CD4-positive, alpha-beta T cell treated with Interleukin-15 for 1 hour (primary cell): ENCODE measurements at regions not wholly inside any gene's neighbourhood (a gene's known extent, or its start where the extent isn't known, plus 50 kb on each side); places are given as distances from the start of the nearest gene placed in this dataset.
A peak's percentile ranks its signal among the peaks of the same experiment; 100 is the strongest.
"Not testable (repeated sequence)": the region's sequence is repeated elsewhere in the genome, so short reads cannot be mapped to it uniquely, and the experiment has no call there.

Experiments used
- DNase-seq: peaks from one replicate; pipeline ENCODE4 v3.0.0-alpha.2; 2020

- DNase-seq = not testable (repeated sequence)
Measured at GRCh38 chr14:105663818-105664596, 137.6 kb downstream of the TMEM121 start.

- no peak for DNase-seq
Measured at GRCh38 chr14:105664691-105665090, 138.3 kb downstream of the TMEM121 start.

- no peak for DNase-seq
Measured at GRCh38 chr14:105665247-105665950, 139.0 kb downstream of the TMEM121 start.

GRCh38 chr14:105665951-105666277, 139.5 kb downstream of the TMEM121 start:
- no peak for DNase-seq

GRCh38 chr14:105666420-105666819, 140.0 kb downstream of the TMEM121 start:
- no peak for DNase-seq

GRCh38 chr14:105666991-105667662, 140.7 kb downstream of the TMEM121 start:
- DNase-seq = not testable (repeated sequence)

- not testable (repeated sequence) for DNase-seq
Measured at GRCh38 chr14:105667663-105668020, 141.3 kb downstream of the TMEM121 start.

GRCh38 chr14:105668021-105668420, 141.6 kb downstream of the TMEM121 start:
- not testable (repeated sequence) for DNase-seq

- not testable (repeated sequence) for DNase-seq
Measured at GRCh38 chr14:105668471-105669230, 142.3 kb downstream of the TMEM121 start.

- not testable (repeated sequence) for DNase-seq
Measured at GRCh38 chr14:105669231-105669610, 142.8 kb downstream of the TMEM121 start.

- DNase-seq = not testable (repeated sequence)
Measured at GRCh38 chr14:105669646-105670045, 143.3 kb downstream of the TMEM121 start.

- DNase-seq = not testable (repeated sequence)
Measured at GRCh38 chr14:105672450-105673200, 146.2 kb downstream of the TMEM121 start.

GRCh38 chr14:105675433-105675832, 149.1 kb downstream of the TMEM121 start:
- not testable (repeated sequence) for DNase-seq

- not testable (repeated sequence) for DNase-seq
Measured at GRCh38 chr14:105675905-105676670, 149.7 kb downstream of the TMEM121 start.

GRCh38 chr14:105678057-105678456, 151.7 kb downstream of the TMEM121 start:
- not testable (repeated sequence) for DNase-seq

- not testable (repeated sequence) for DNase-seq
Measured at GRCh38 chr14:105678996-105679958, 152.9 kb downstream of the TMEM121 start.

GRCh38 chr14:105679959-105680735, 153.8 kb downstream of the TMEM121 start:
- not testable (repeated sequence) for DNase-seq

GRCh38 chr14:105680736-105681098, 154.3 kb downstream of the TMEM121 start:
- not testable (repeated sequence) for DNase-seq

- DNase-seq = peak; percentile 29
Measured at GRCh38 chr14:105681606-105682185, 155.3 kb downstream of the TMEM121 start.
